ENCODE measurements at regions not wholly inside any gene's neighbourhood (a gene's known extent, or its start where the extent isn't known, plus 50 kb on each side); places are given as distances from the start of the nearest gene placed in this dataset.

- TF ChIP-seq POLR2AphosphoS5 (IDR thresholded peaks at IDR 0.05; ENCODE audit: low read depth, low read length) = no peak
- no peak for TF ChIP-seq TAF1 (IDR thresholded peaks at IDR 0.05; ENCODE audit: borderline replicate concordance, insufficient read depth, low read length)
- TF ChIP-seq FOXP2 (optimal IDR thresholded peaks at IDR 0.05; ENCODE audit: borderline replicate concordance, extremely low read depth, extremely low read length, insufficient read depth) = no peak
- no peak for TF ChIP-seq REST (IDR thresholded peaks at IDR 0.05; ENCODE audit: insufficient read depth in 1 of 2, low read depth in 2 of 2, low read length in 2 of 2)
- no peak for TF ChIP-seq SIN3A (IDR thresholded peaks at IDR 0.05; ENCODE audit: borderline replicate concordance, insufficient read depth, low read length)
Measured at GRCh38 chr10:78443900-78444571, 410.4 kb downstream of the RPS24 start.

GRCh38 chr10:78445308-78445707, 411.6 kb downstream of the RPS24 start:
- TF ChIP-seq POLR2AphosphoS5 (IDR thresholded peaks at IDR 0.05; ENCODE audit: low read depth, low read length) (no peak), REST (IDR thresholded peaks at IDR 0.05; ENCODE audit: insufficient read depth in 1 of 2, low read depth in 2 of 2, low read length in 2 of 2) (peak in 1 of 2 experiments; percentile 55; a peak in 1 of 4 replicates)

DNA sequence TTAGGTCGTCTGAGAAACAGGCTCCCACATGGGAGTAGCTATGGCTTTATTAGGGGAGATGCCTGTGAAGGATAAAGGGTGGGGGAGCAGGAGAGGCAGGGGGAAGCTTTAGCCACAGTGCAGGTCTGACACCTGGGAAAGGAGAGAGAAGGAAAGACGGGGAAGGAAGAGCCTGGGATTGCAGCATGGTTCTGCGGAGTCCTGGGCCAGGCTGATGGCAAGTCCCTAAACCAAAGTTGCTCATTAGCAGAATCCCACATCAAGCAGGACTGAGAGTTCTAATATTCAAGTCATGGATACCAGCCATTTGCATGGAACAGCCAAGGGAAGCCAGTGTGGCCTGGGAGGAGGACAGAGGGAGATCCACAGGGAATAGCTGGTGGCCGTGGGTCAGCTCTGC, 414.8 kb downstream of the RPS24 start:
- TF ChIP-seq TAF1 (IDR thresholded peaks at IDR 0.05; ENCODE audit: borderline replicate concordance, insufficient read depth, low read length) = no peak

- TF ChIP-seq TAF1 (IDR thresholded peaks at IDR 0.05; ENCODE audit: borderline replicate concordance, insufficient read depth, low read length) (no peak), REST (IDR thresholded peaks at IDR 0.05; ENCODE audit: insufficient read depth in 1 of 2, low read depth in 2 of 2, low read length in 2 of 2) (no peak), FOXP2 (optimal IDR thresholded peaks at IDR 0.05; ENCODE audit: borderline replicate concordance, extremely low read depth, extremely low read length, insufficient read depth) (no peak), POLR2AphosphoS5 (IDR thresholded peaks at IDR 0.05; ENCODE audit: low read depth, low read length) (no peak), SIN3A (IDR thresholded peaks at IDR 0.05; ENCODE audit: borderline replicate concordance, insufficient read depth, low read length) (no peak)
Measured at GRCh38 chr10:78448994-78449418, 415.3 kb downstream of the RPS24 start.

DNA sequence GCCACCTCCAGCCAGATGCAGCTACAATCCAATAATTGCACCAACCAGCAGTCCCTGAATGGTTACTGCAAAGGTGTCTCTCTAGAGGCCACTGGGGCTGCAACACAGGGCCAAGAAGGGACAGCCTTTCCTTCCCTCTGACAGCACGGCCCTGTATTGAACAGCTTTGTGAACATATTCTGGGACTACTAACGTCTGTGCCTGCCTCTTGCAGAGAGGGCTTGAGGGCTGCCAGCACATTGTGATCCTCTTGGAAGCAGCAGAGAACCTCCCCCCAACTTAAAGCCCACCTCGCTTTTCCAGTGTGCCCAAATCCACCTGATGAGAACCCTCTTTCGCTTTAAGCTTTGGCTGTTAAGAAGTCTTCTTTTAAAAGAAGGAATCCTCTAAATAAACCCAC, 415.9 kb downstream of the RPS24 start:
- TF ChIP-seq FOXP2 (optimal IDR thresholded peaks at IDR 0.05; ENCODE audit: borderline replicate concordance, extremely low read depth, extremely low read length, insufficient read depth) (no peak), SIN3A (IDR thresholded peaks at IDR 0.05; ENCODE audit: borderline replicate concordance, insufficient read depth, low read length) (no peak), REST (IDR thresholded peaks at IDR 0.05; ENCODE audit: insufficient read depth in 1 of 2, low read depth in 2 of 2, low read length in 2 of 2) (no peak)
